GM19238 (cell line): ENCODE measurements at regions not wholly inside any gene's neighbourhood (a gene's known extent, or its start where the extent isn't known, plus 50 kb on each side); places are given as distances from the start of the nearest gene placed in this dataset.
"Not testable (repeated sequence)": the region's sequence is repeated elsewhere in the genome, so short reads cannot be mapped to it uniquely, and the experiment has no call there.

Experiments
- DNase-seq: peaks from one replicate; pipeline ENCODE4 v3.0.0; 2011; ENCODE audit warnings: low spot score; ENCODE audit not compliant: insufficient read length

- no peak for DNase-seq
Observed at GRCh38 chr11:110347660-110348059, 51.2 kb upstream of the RDX start.

DNA sequence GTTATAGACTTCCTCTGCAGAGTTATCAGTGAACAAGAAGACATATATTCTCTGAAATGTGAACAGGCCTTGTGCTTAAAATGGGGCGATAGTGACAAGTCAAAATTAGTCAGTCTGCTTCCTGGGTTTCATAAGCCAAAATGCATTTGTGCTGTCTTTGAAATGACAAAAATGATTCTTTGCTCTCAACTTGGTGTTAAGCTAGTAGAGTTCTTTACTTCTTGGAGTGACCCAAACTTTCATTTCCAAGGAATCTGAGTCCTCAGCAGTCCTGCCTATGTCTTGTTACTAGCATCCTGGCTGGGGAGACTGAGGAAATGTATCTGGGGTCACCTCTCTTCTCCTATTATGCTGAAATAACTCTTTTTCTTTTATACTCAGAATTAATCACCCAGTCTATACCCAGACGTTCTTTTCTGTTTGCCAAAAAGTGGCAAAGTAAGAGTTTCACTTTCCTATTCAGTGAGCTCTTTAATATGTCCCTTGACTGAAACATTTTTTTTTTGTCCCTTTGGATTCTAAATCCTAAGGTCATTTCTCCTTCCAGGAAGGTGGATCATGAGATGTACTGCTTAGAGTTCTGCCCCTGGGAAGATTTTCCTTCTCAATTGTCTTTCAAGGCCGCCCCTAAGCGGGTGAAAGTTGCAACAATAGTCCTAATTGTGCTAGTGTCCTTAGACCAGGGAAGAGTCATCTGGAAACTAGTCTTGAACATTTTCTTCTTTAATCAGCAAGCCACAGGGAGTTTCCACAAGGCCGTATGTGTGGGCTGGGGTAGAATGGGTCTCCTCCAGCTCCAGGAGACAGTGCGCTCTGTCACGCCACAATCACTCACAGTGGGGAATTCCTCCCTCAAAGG, 53.0 kb upstream of the RDX start:
- peak; percentile 30 for DNase-seq

- DNase-seq, result not testable (repeated sequence)
Observed at GRCh38 chr11:110349997-110350383, 53.6 kb upstream of the RDX start.

DNA sequence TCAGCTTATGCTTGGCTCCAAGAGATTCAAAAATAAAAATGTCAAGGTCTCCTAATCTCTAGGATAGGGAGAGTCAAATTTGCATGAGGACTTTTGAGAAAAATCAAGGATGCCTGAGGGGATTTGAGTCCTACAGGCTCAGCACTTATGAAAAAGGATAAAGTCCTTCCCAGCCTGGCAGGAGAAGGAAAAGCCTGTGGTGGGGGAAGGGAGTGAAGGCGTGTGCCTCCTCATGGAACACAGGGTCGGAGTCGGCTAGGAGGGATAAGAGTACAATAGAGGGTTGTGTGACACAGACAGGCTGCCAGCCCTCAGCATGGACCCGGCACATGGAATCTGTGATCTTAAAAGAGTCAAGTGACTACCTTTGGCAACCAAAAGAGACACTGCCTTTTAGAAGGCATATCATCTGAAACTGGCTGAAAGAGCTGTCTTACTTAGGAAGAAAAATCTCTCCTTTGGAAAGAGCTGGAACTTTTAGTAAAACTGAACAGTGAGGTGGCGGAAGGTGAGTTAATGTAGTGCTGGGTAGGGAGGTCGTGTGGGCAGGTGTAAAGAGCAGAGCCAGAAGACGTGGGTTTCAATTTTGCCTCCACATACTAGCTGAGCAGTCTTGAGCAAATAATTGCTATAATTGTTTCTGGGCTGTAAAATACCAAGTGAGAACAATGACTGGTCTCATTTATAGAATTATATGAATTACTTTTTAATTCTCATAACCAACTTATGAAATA, 58.8 kb upstream of the RDX start:
- DNase-seq, result no peak

DNA sequence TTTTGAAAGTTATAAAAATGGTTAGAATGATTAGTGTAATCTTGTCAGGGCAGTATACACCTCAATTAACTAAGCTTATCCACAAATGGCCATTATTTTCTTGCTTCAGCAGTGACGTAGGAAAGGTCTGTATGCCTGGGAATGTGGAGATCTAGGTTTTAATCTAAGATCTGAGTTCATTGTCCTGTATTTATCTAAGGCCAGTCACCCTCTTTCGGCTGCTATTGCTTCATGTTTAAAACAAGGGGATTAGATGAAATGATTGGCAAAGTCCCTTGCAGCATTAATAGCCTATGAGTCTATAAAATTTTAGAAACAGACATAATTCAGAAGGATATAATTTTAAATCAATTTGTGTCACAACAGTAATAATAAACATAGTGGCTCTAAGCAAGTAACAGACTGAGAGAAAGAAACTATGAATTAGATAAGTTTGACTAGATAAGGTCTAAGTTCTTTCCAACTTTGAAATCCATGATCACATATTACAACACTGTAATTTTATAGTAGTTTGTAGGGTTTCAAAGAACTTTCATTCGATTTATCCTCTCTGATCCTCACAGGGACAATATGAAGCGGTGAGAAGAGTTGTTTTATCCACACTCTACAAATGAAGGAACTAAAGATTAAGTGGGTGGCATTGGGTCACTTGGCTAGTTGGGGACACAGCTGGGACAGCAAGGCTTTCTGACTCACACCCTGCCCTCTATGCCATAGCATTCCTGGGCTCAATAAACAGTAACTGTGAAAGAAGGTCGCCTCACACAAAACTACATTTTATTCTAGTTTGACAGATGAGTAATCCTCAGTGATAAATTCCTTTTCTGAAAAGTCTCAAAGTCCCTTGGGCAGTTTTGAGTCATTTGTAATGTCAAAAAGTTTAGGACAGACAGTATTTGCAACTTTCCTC, 60.6 kb upstream of the RDX start:
- DNase-seq, result no peak

GRCh38 chr11:110358336-110358735, 61.9 kb upstream of the RDX start:
- no peak for DNase-seq

DNA sequence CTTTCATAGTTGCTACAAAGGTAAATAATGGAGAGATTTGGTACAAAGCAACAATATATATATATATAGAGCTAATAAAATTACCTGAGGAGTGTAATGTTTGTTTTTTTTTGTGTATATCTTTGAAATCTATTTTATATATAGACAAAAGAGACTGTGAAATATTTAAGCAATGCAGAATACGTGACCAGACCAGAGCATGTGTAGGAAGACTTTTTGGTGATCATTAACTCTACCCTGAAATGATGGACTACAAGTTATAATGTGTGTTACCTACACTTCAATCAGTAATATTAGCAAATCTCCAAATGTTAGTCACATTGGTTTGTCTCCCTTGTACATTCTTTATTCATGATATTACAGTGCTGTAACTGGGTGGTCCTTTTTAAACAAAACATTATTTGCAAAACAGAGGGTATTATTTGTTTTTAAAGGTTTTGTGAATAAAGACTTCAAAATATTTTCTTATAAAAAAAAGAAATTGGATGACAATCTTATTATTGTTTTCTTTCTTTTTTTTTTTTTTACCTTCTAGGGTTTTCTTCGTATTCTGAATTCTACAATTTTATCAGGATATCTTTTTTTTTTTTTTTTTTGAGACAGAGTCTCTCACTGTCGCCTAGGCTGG, 64.5 kb upstream of the RDX start:
- DNase-seq, result not testable (repeated sequence)

GRCh38 chr11:110362971-110363509, 66.6 kb upstream of the RDX start:
- no peak for DNase-seq

- DNase-seq, result no peak
Observed at GRCh38 chr11:110366291-110366690, 63.5 kb upstream of the FDX1 start.

DNA sequence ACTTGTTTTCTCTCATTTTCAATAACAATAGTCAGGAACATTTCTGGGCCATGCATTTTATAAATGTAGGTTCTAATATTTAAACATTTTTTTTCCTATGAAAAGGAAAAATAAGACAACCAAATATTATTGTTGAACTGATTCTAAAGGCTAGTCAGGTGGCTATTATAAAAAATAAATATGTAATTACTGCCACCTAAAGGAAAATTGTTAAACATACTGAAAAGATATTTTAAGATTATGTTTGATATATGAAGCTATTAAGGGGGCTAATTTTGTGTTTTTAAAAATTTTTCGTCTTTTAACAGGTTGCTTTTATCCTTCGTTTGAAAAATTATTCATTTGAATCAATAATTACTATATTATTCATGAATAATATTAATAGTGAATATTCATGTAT, 62.2 kb upstream of the FDX1 start:
- no peak for DNase-seq

DNA sequence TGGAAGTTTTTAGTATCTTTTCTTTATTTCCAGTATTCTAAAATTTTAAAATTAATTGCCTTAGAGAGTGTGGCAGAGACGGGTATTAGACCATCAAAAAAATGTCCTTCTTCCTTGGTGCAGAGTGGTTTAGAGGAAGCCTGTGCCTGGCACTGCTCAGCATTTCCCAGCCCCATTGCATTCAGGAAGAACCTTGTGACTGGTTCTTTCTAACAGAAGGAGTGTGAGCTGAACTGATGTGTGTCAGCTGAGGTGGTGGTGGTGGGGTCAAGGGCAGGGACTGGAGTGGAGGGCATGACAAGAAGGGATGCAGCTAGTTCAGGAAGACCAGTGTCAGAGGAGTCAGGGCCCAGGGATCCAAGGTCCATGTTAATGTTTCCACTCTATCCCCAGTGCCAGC, 58.7 kb upstream of the FDX1 start:
- DNase-seq, result no peak

DNA sequence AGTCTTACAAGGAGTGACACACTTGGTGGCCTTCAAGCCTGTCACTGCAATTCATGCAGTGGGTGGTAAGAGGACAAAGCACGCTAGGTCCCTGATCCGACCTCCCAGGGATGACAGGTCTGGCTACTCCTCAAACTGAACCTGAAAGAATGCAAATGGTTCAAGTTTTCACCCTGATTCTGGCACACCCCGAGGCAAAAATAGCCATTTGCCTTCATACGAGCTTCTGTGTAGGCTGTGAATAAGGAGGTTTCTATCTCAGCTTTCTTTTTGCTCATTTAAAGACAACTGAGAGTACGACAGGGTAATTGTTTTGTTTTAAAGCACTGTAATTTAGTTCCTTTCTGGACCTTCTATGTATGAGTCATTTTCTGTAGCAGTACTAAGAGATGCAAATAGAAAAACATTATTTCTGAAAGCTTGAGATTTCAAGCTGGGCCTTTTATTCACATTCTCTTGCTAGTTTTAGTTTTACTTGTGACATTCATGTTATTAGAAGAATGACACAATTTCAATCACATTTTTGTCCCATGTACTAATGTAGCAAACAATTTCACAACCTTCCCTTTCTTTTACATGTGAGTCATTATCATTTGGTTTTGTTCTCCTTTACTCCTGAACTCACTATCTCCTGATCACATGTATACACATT, 56.6 kb upstream of the FDX1 start:
- DNase-seq, result no peak

DNA sequence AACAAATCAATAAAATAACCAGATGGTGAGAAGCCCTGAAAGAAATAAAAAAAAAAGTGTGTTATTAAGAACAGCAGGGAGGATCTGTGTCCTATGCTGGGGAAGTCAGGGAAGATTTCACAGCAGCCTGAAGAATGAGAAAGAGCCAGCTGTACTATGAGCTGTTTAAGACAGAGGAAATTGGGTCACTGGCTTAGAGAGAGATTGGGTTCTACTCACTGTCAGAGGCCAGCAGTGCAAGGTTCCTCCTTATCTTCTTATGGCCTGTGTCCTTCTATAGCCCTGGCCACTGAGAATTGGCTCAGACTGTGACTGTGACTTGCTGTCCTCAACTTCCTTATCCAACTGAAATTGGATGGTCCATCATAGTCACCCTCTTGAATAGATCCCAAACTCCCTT, 54.8 kb upstream of the FDX1 start:
- no peak for DNase-seq

DNA sequence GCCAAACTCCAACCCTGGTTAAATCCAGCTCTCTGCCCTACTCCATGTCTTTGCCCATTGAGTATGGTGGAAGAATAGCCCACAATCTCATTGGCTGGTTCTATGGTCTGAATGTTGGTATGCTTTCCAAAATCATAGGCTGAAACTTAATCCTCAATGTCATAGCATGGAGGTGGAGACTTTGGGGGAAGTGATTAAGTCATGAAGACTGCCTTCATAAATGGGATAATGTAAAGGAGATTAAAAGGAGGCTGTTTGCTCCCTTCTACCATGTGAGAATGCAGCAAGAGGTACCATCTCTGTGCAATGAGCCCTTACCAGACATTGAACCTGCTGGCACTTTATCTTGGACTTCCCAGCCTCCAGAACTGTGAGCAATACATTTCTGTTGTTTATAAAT, 54.4 kb upstream of the FDX1 start:
- no peak for DNase-seq

GRCh38 chr11:110376021-110376420, 53.7 kb upstream of the FDX1 start:
- DNase-seq, result no peak

GRCh38 chr11:110376711-110377324, 52.9 kb upstream of the FDX1 start:
- DNase-seq, result no peak

GRCh38 chr11:110377434-110377833, 52.3 kb upstream of the FDX1 start:
- no peak for DNase-seq

GRCh38 chr11:110379261-110379660, 50.5 kb upstream of the FDX1 start:
- no peak for DNase-seq

- DNase-seq, result no peak
Observed at GRCh38 chr11:110379936-110380335, 49.8 kb upstream of the FDX1 start.
